ENCODE measurements at regions not wholly inside any gene's neighbourhood (a gene's known extent, or its start where the extent isn't known, plus 50 kb on each side); places are given as distances from the start of the nearest gene placed in this dataset.

GRCh38 chr17:73949903-73950592 lies 253.4 kb upstream of the RPL38 start:
- POLR2A ChIA-PET, result no interaction called here
- intact Hi-C loops (cut with micrococcal nuclease), result no loop called here

GRCh38 chr17:73950593-73950914 lies 252.9 kb upstream of the RPL38 start:
- no peak for ATAC-seq
- intact Hi-C loops (cut with micrococcal nuclease), result no loop called here
- no peak overlapping the region for H3K4me3 ChIP-seq (ENCODE audit: low read length)

More at GRCh38 chr17:73949903-73950592, 253.4 kb upstream of the RPL38 start:
- H3K4me1 Mint-ChIP-seq, result peaks cover 0 to 6% (median 0%) of the 10 kb centered on the region in 7 donors
- H3K4me3 Mint-ChIP-seq, result no peak overlapping the region
- DNase-seq (no peak), ATAC-seq (no peak)
- CTCF ChIA-PET, result interaction anchor here (0.5 to 1.1 kb wide), 2 partner anchors 34 to 301 kb away, joined by 3 read pairs; no protein-coding TSS in a partner anchor
- no peaks in the 10 kb centered on the region for H3K4me1 ChIP-seq (ENCODE audit: control insufficient read depth in 2 of 2, insufficient read depth in 2 of 2, low read length in 2 of 2)
- no peak overlapping the region for H3K27ac ChIP-seq (ENCODE audit: low read depth, low read length)
- H3K4me3 ChIP-seq (ENCODE audit: low read length), result no peak overlapping the region
- H3K27ac Mint-ChIP-seq, result no peak overlapping the region
- H3K27me3 Mint-ChIP-seq, result peaks cover 4 to 16% (median 8%) of the 10 kb centered on the region in 5 donors
- no peaks in the 10 kb centered on the region for H3K36me3 ChIP-seq (ENCODE audit: control insufficient read depth in 2 of 3, insufficient read depth in 3 of 3, low read length in 3 of 3)
- no peaks in the 10 kb centered on the region for H3K36me3 Mint-ChIP-seq
- H3K27me3 ChIP-seq (ENCODE audit: control insufficient read depth in 2 of 2, insufficient read depth in 2 of 2, low read length in 2 of 2), result no peaks in the 10 kb centered on the region
- H3K9me3 Mint-ChIP-seq, result peaks cover 0 to 2% (median 0%) of the 10 kb centered on the region in 11 donors
- H3K9me3 ChIP-seq (ENCODE audit: control insufficient read depth in 2 of 3, low read length in 3 of 3), result no peaks in the 10 kb centered on the region

GRCh38 chr17:73952082-73952479 lies 251.4 kb upstream of the RPL38 start:
- Mint-ChIP-seq H3K4me3 (peak overlapping the region in 6 of 10 donors; percentile 19 to 76 (median 34)), H3K27ac (no peak overlapping the region), H3K27me3 (peaks cover 4 to 14% (median 8%) of the 10 kb centered on the region in 5 donors), H3K4me1 (peaks cover 0 to 6% (median 0%) of the 10 kb centered on the region in 7 donors), H3K36me3 (no peaks in the 10 kb centered on the region), H3K9me3 (peaks cover 0 to under 1% (median 0%) of the 10 kb centered on the region in 11 donors)
- intact Hi-C loops (cut with micrococcal nuclease), result loop anchor here in 1 of 2 donors (1.0 to 2.0 kb wide), 3 partner anchors 57 to 523 kb away; no protein-coding TSS in a partner anchor
- ATAC-seq (no peak), DNase-seq (no peak)
- Histone ChIP-seq H3K4me3 (ENCODE audit: low read length) (no peak overlapping the region), H3K9me3 (ENCODE audit: control insufficient read depth in 2 of 3, low read length in 3 of 3) (no peaks in the 10 kb centered on the region), H3K27me3 (ENCODE audit: control insufficient read depth in 2 of 2, insufficient read depth in 2 of 2, low read length in 2 of 2) (no peaks in the 10 kb centered on the region), H3K27ac (ENCODE audit: low read depth, low read length) (no peak overlapping the region), H3K36me3 (ENCODE audit: control insufficient read depth in 2 of 3, insufficient read depth in 3 of 3, low read length in 3 of 3) (no peaks in the 10 kb centered on the region), H3K4me1 (ENCODE audit: control insufficient read depth in 2 of 2, insufficient read depth in 2 of 2, low read length in 2 of 2) (no peaks in the 10 kb centered on the region)
- ChIA-PET POLR2A (no interaction called here), CTCF (no interaction called here)

More at GRCh38 chr17:73950593-73950914, 252.9 kb upstream of the RPL38 start:
- POLR2A ChIA-PET, result no interaction called here
- no peaks in the 10 kb centered on the region for H3K36me3 Mint-ChIP-seq
- H3K27me3 ChIP-seq (ENCODE audit: control insufficient read depth in 2 of 2, insufficient read depth in 2 of 2, low read length in 2 of 2), result no peaks in the 10 kb centered on the region
- CTCF ChIA-PET, result interaction anchor here (0.5 to 1.1 kb wide), 3 partner anchors 33 to 349 kb away, joined by 3 read pairs; no protein-coding TSS in a partner anchor
- H3K27me3 Mint-ChIP-seq, result peaks cover 4 to 14% (median 8%) of the 10 kb centered on the region in 5 donors
- no peak for DNase-seq
- peaks cover 0 to 2% (median 0%) of the 10 kb centered on the region in 11 donors for H3K9me3 Mint-ChIP-seq
- H3K4me1 ChIP-seq (ENCODE audit: control insufficient read depth in 2 of 2, insufficient read depth in 2 of 2, low read length in 2 of 2), result no peaks in the 10 kb centered on the region
- H3K27ac Mint-ChIP-seq, result no peak overlapping the region
- no peak overlapping the region for H3K27ac ChIP-seq (ENCODE audit: low read depth, low read length)
- H3K4me3 Mint-ChIP-seq, result no peak overlapping the region
- H3K4me1 Mint-ChIP-seq, result peaks cover 0 to 6% (median 0%) of the 10 kb centered on the region in 7 donors
- H3K9me3 ChIP-seq (ENCODE audit: control insufficient read depth in 2 of 3, low read length in 3 of 3), result no peaks in the 10 kb centered on the region
- no peaks in the 10 kb centered on the region for H3K36me3 ChIP-seq (ENCODE audit: control insufficient read depth in 2 of 3, insufficient read depth in 3 of 3, low read length in 3 of 3)

GRCh38 chr17:73952480-73953205 lies 250.8 kb upstream of the RPL38 start:
- Mint-ChIP-seq H3K4me3 (peak overlapping the region in 2 of 10 donors; percentile 25 to 50), H3K27me3 (peaks cover 4 to 14% (median 8%) of the 10 kb centered on the region in 5 donors), H3K27ac (no peak overlapping the region), H3K4me1 (peaks cover 0 to 6% (median 0%) of the 10 kb centered on the region in 7 donors), H3K9me3 (no peaks in the 10 kb centered on the region), H3K36me3 (no peaks in the 10 kb centered on the region)
- no peaks in the 10 kb centered on the region for H3K36me3 ChIP-seq (ENCODE audit: control insufficient read depth in 2 of 3, insufficient read depth in 3 of 3, low read length in 3 of 3)
- H3K9me3 ChIP-seq (ENCODE audit: control insufficient read depth in 2 of 3, low read length in 3 of 3), result no peaks in the 10 kb centered on the region
- intact Hi-C loops (cut with micrococcal nuclease), result loop anchor here in 1 of 2 donors (1.0 to 2.0 kb wide), 3 partner anchors 56 to 523 kb away; no protein-coding TSS in a partner anchor
- ATAC-seq (peak; percentile 53), DNase-seq (peak in 7 of 9 donors; percentile 10 to 38 (median 33))
- no peak overlapping the region for H3K4me3 ChIP-seq (ENCODE audit: low read length)
- ChIA-PET CTCF (no interaction called here), POLR2A (no interaction called here)
- no peaks in the 10 kb centered on the region for H3K27me3 ChIP-seq (ENCODE audit: control insufficient read depth in 2 of 2, insufficient read depth in 2 of 2, low read length in 2 of 2)
- no peak overlapping the region for H3K27ac ChIP-seq (ENCODE audit: low read depth, low read length)
- H3K4me1 ChIP-seq (ENCODE audit: control insufficient read depth in 2 of 2, insufficient read depth in 2 of 2, low read length in 2 of 2), result no peaks in the 10 kb centered on the region

GRCh38 chr17:73953206-73954033 lies 250.1 kb upstream of the RPL38 start:
- DNase-seq, result no peak
- H3K27me3 Mint-ChIP-seq, result peaks cover 4 to 14% (median 8%) of the 10 kb centered on the region in 5 donors
- ChIA-PET CTCF (no interaction called here), POLR2A (no interaction called here)
- H3K27ac ChIP-seq (ENCODE audit: low read depth, low read length), result no peak overlapping the region
- no peaks in the 10 kb centered on the region for H3K27me3 ChIP-seq (ENCODE audit: control insufficient read depth in 2 of 2, insufficient read depth in 2 of 2, low read length in 2 of 2)
- H3K27ac Mint-ChIP-seq, result no peak overlapping the region
- intact Hi-C loops (cut with micrococcal nuclease), result loop anchor here in 1 of 2 donors (2.0 kb wide), 1 partner anchor 55 kb away; no protein-coding TSS in a partner anchor
- H3K36me3 ChIP-seq (ENCODE audit: control insufficient read depth in 2 of 3, insufficient read depth in 3 of 3, low read length in 3 of 3), result no peaks in the 10 kb centered on the region
- H3K9me3 Mint-ChIP-seq, result no peaks in the 10 kb centered on the region
- H3K9me3 ChIP-seq (ENCODE audit: control insufficient read depth in 2 of 3, low read length in 3 of 3), result no peaks in the 10 kb centered on the region
- H3K4me1 ChIP-seq (ENCODE audit: control insufficient read depth in 2 of 2, insufficient read depth in 2 of 2, low read length in 2 of 2), result no peaks in the 10 kb centered on the region
- H3K4me3 Mint-ChIP-seq, result no peak overlapping the region
- no peaks in the 10 kb centered on the region for H3K36me3 Mint-ChIP-seq
- peaks cover 0 to 6% (median 0%) of the 10 kb centered on the region in 7 donors for H3K4me1 Mint-ChIP-seq
- H3K4me3 ChIP-seq (ENCODE audit: low read length), result no peak overlapping the region
- no peak for ATAC-seq

GRCh38 chr17:73954951-73955350 lies 248.5 kb upstream of the RPL38 start:
- peaks cover 4 to 14% (median 8%) of the 10 kb centered on the region in 5 donors for H3K27me3 Mint-ChIP-seq
- Histone ChIP-seq H3K9me3 (ENCODE audit: control insufficient read depth in 2 of 3, low read length in 3 of 3) (no peaks in the 10 kb centered on the region), H3K4me1 (ENCODE audit: control insufficient read depth in 2 of 2, insufficient read depth in 2 of 2, low read length in 2 of 2) (no peaks in the 10 kb centered on the region), H3K36me3 (ENCODE audit: control insufficient read depth in 2 of 3, insufficient read depth in 3 of 3, low read length in 3 of 3) (no peaks in the 10 kb centered on the region), H3K27me3 (ENCODE audit: control insufficient read depth in 2 of 2, insufficient read depth in 2 of 2, low read length in 2 of 2) (no peaks in the 10 kb centered on the region), H3K27ac (ENCODE audit: low read depth, low read length) (no peak overlapping the region), H3K4me3 (ENCODE audit: low read length) (no peak overlapping the region)
- peaks cover 0 to 4% (median under 1%) of the 10 kb centered on the region in 11 donors for H3K9me3 Mint-ChIP-seq
- ChIA-PET POLR2A (no interaction called here), CTCF (interaction anchor here (0.6 to 1.3 kb wide), 2 partner anchors 169 to 525 kb away, joined by 3 to 6 read pairs; no protein-coding TSS in a partner anchor)
- DNase-seq (no peak), ATAC-seq (no peak)
- H3K4me3 Mint-ChIP-seq, result no peak overlapping the region
- no peak overlapping the region for H3K27ac Mint-ChIP-seq
- intact Hi-C loops (cut with micrococcal nuclease), result loop anchor here in 1 of 2 donors (5.0 kb wide), 1 partner anchor 358 kb away; no protein-coding TSS in a partner anchor
- H3K36me3 Mint-ChIP-seq, result peaks cover 0 to 3% (median 0%) of the 10 kb centered on the region in 5 donors
- peaks cover 0 to 6% (median 0%) of the 10 kb centered on the region in 7 donors for H3K4me1 Mint-ChIP-seq
